Activated naive CD4-positive, alpha-beta T cell treated with anti-CD3 and anti-CD28 coated beads, Interleukin-2, amount 50 U/mL, for 24 hours (primary cell): ENCODE measurements at regions not wholly inside any gene's neighbourhood (a gene's known extent, or its start where the extent isn't known, plus 50 kb on each side); places are given as distances from the start of the nearest gene placed in this dataset.
A peak's percentile ranks its signal among the peaks of the same experiment; 100 is the strongest.
"Not testable (repeated sequence)": the region's sequence is repeated elsewhere in the genome, so short reads cannot be mapped to it uniquely, and the experiment has no call there.

Source experiments
- H3K27ac Mint-ChIP-seq: one replicate; pipeline ENCODE4 v1.8.0; 2021; ENCODE audit warnings: mild to moderate bottlenecking, mixed read lengths
- H3K27me3 Mint-ChIP-seq: one replicate; pipeline ENCODE4 v1.8.0; 2021; ENCODE audit warnings: mixed read lengths
- H3K36me3 Mint-ChIP-seq: one replicate; pipeline ENCODE4 v1.8.0; 2021; ENCODE audit warnings: mixed read lengths
- H3K4me1 Mint-ChIP-seq: one replicate; pipeline ENCODE4 v1.8.0; 2021; ENCODE audit warnings: mixed read lengths
- H3K4me3 Mint-ChIP-seq: one replicate; pipeline ENCODE4 v1.8.0; 2021; ENCODE audit warnings: mild to moderate bottlenecking, mixed read lengths
- H3K9me3 Mint-ChIP-seq: one replicate; pipeline ENCODE4 v1.8.0; 2021; ENCODE audit warnings: mixed read lengths

- no peaks in the 10 kb centered on the region for H3K9me3 Mint-ChIP-seq
- H3K4me3 Mint-ChIP-seq: no peak overlapping the region
- no peaks in the 10 kb centered on the region for H3K4me1 Mint-ChIP-seq
- no peaks in the 10 kb centered on the region for H3K27me3 Mint-ChIP-seq
- no peak overlapping the region for H3K27ac Mint-ChIP-seq
- no peaks in the 10 kb centered on the region for H3K36me3 Mint-ChIP-seq
Measured at GRCh38 chr6:37580176-37580955, 80.7 kb upstream of the CCDC167 start.

- H3K27ac Mint-ChIP-seq: no peak overlapping the region
Measured at GRCh38 chr6:37579444-37580067, 79.9 kb upstream of the CCDC167 start.

DNA sequence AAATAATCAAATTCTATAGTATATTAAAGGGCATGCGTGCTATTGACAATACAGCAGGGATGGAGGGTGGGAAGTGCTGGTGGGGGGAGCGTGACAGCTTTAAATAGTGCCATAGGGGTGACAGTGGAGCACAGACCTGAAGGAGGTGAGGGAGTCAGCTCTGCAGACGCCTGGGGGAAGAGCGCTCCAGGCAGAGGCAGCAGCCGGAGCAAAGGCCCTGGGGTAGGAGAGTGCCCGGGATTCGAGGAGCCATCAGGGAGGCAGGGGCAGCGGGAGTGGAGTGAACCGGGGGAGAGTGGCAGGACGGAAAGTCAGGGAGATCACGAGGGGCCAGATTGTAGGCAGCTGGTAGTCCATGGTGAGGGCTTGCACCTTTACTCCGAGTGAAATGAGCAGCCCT, 78.4 kb upstream of the CCDC167 start:
- Mint-ChIP-seq H3K4me1 (no peaks in the 10 kb centered on the region), H3K36me3 (no peaks in the 10 kb centered on the region), H3K27ac (no peak overlapping the region), H3K9me3 (no peaks in the 10 kb centered on the region), H3K27me3 (no peaks in the 10 kb centered on the region), H3K4me3 (no peak overlapping the region)

More at GRCh38 chr6:37579444-37580067, 79.9 kb upstream of the CCDC167 start:
- Mint-ChIP-seq H3K4me1 (no peaks in the 10 kb centered on the region), H3K27me3 (no peaks in the 10 kb centered on the region), H3K36me3 (no peaks in the 10 kb centered on the region), H3K9me3 (no peaks in the 10 kb centered on the region), H3K4me3 (no peak overlapping the region)

DNA sequence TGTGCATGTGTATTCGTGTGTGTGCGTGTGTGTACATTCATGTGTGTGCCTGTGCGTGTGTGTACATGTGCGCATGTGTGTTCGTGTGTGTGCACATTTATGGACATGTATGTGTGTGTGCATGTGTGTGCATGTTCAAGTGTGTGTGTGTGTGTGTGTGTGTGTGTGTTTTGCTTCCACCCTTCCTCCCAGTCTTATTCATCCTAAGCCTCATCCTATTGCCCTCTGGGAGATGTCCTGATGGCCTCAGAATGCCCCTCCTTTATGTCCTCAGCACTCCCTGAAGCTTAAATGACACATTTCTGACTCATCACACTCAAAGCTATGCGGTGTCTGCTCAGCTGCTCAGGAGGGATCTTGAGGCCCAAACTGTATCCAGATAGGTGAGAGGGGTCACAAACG, 76.6 kb upstream of the CCDC167 start:
- Mint-ChIP-seq H3K27ac (no peak overlapping the region), H3K27me3 (no peaks in the 10 kb centered on the region), H3K9me3 (no peaks in the 10 kb centered on the region), H3K4me1 (no peaks in the 10 kb centered on the region), H3K36me3 (no peaks in the 10 kb centered on the region), H3K4me3 (no peak overlapping the region)

GRCh38 chr6:37575221-37575620, 75.5 kb upstream of the CCDC167 start:
- Mint-ChIP-seq H3K27ac (no peak overlapping the region), H3K27me3 (no peaks in the 10 kb centered on the region), H3K36me3 (no peaks in the 10 kb centered on the region), H3K4me1 (no peaks in the 10 kb centered on the region), H3K4me3 (no peak overlapping the region), H3K9me3 (no peaks in the 10 kb centered on the region)

- H3K36me3 Mint-ChIP-seq: no peaks in the 10 kb centered on the region
- H3K4me1 Mint-ChIP-seq: no peaks in the 10 kb centered on the region
- H3K9me3 Mint-ChIP-seq: no peaks in the 10 kb centered on the region
- H3K27ac Mint-ChIP-seq: no peak overlapping the region
- no peaks in the 10 kb centered on the region for H3K27me3 Mint-ChIP-seq
- no peak overlapping the region for H3K4me3 Mint-ChIP-seq
Measured at GRCh38 chr6:37572334-37572733, 72.6 kb upstream of the CCDC167 start.

DNA sequence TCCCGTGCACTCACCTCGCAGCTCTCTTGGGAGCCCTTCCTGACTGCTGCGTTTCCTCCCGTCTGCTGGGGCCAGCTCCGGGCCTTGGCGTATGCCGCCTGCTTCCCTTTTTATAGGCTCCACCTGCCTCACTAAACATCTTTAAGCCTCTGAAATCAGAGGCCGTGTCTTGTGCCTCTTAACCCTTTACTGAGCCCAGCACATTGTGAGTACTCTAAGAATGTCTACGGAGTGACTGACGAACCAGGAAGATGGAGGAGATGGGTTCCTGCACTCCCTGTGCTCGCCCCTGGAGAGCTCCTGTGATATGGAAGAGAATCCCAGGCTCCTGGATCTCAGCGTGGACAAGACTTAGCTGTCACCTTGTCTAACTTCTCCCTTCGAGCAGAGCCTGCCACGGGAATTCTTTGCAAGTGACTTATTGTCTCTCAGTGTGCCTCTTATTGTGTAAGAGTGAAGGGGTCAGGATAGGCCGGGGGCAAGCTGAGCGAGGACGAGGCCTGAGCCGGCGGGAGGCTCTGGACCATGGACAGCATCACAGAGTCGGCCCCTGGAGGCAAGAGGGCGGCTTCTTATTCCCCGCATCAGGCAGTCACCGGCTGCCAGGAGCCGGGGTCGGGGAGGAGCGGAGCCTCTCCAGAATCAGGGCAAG, 70.9 kb upstream of the CCDC167 start:
- no peaks in the 10 kb centered on the region for H3K36me3 Mint-ChIP-seq
- no peak overlapping the region for H3K27ac Mint-ChIP-seq
- no peaks in the 10 kb centered on the region for H3K9me3 Mint-ChIP-seq
- no peak overlapping the region for H3K4me3 Mint-ChIP-seq
- H3K4me1 Mint-ChIP-seq: peaks cover 6% of the 10 kb centered on the region
- H3K27me3 Mint-ChIP-seq: no peaks in the 10 kb centered on the region

GRCh38 chr6:37569743-37570481, 70.2 kb upstream of the CCDC167 start:
- H3K4me3 Mint-ChIP-seq: no peak overlapping the region
- peaks cover 6% of the 10 kb centered on the region for H3K4me1 Mint-ChIP-seq
- no peaks in the 10 kb centered on the region for H3K27me3 Mint-ChIP-seq
- no peak overlapping the region for H3K27ac Mint-ChIP-seq
- no peaks in the 10 kb centered on the region for H3K36me3 Mint-ChIP-seq
- no peaks in the 10 kb centered on the region for H3K9me3 Mint-ChIP-seq

DNA sequence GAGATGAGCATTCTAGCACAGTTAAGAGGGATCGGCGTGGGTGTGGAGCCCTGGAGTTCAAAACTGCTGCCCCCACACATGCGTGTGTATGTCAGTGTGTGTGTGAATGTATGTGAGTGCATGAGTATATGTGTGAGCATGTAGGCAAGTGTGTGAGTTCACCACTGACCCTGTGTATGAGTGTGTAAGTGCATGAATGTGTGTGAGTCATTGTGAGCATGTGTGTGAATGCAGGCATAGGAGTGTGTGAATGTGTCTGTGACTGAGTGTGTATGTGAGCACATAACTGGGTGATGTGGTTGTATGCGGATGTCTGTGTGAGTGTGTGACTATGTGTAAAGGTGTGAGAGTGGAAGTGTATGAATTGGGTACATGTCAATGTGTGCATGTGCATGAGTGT, 69.6 kb upstream of the CCDC167 start:
- no peak overlapping the region for H3K27ac Mint-ChIP-seq
- H3K27me3 Mint-ChIP-seq: no peaks in the 10 kb centered on the region
- no peak overlapping the region for H3K4me3 Mint-ChIP-seq
- H3K4me1 Mint-ChIP-seq: peaks cover 6% of the 10 kb centered on the region
- no peaks in the 10 kb centered on the region for H3K9me3 Mint-ChIP-seq
- no peaks in the 10 kb centered on the region for H3K36me3 Mint-ChIP-seq

DNA sequence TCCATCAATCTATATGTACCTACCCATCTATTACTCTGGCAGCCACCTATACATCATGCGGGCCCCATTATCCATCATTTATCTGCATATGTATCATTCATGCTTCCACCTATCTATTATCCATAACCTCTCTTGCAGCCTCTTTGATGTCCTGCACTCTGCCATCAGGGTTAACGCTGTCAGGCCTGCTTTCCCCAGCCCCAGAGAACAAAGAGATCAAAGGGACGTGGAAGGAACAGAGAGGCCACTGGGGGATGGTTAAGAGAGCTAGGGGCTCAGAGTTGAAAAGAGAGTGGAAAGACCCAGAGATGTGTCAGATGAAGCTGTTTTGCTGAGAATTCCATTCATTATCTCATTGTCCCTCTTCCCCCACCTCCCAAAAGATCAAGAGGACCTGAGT, 67.3 kb upstream of the CCDC167 start:
- peak overlapping the region; percentile 1 for H3K4me3 Mint-ChIP-seq
- no peaks in the 10 kb centered on the region for H3K27me3 Mint-ChIP-seq
- peaks cover 6% of the 10 kb centered on the region for H3K4me1 Mint-ChIP-seq
- no peak overlapping the region for H3K27ac Mint-ChIP-seq
- H3K36me3 Mint-ChIP-seq: peaks cover 2% of the 10 kb centered on the region
- H3K9me3 Mint-ChIP-seq: no peaks in the 10 kb centered on the region

DNA sequence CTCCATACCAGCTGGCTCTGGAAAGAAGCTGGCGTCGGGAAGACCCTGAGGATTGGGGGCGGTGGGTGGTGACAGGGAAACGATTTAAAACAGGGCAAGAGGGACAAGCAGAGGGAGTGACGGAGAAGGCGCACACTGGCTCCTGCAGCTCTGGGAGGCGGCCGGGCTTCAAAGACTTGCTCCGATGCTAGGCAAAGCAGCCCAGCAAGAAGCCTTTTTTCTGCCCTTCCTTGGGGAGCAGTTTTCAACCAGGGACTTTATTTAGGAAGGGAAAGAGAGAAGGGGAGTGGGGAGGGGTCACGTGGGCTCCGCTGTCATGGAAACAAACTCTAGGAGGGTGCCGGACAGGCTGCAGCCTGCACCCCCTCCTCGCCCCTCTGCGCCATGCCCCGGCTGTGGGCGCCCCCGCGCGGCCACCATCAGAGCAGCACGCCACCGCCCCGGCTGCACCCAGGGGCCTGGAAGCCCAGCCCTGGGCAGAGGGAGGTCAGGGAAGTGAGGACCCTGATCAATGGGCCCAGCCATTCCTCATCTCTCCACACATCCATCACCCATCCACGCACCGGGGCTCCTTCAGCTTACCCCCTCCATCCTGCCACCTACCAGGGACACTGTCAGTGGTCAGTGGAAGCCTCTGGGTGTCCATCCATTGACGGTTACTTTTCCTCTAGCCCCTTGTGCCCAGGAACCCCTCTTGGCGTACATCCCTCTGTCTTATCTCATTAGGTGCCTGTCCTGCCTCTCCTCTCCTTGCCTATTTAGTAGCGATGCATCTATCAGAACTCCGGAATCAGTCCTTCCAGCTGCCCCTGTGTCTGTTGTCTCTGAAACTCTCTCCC, 66.6 kb upstream of the CCDC167 start:
- H3K4me1 Mint-ChIP-seq: peaks cover 6% of the 10 kb centered on the region
- peaks cover 2% of the 10 kb centered on the region for H3K36me3 Mint-ChIP-seq
- no peak overlapping the region for H3K27ac Mint-ChIP-seq
- H3K9me3 Mint-ChIP-seq: no peaks in the 10 kb centered on the region
- no peaks in the 10 kb centered on the region for H3K27me3 Mint-ChIP-seq
- H3K4me3 Mint-ChIP-seq: peak overlapping the region; percentile 1

- peaks cover 10% of the 10 kb centered on the region for H3K4me1 Mint-ChIP-seq
- peaks cover 2% of the 10 kb centered on the region for H3K36me3 Mint-ChIP-seq
- H3K27me3 Mint-ChIP-seq: no peaks in the 10 kb centered on the region
- no peaks in the 10 kb centered on the region for H3K9me3 Mint-ChIP-seq
- H3K27ac Mint-ChIP-seq: no peak overlapping the region
- H3K4me3 Mint-ChIP-seq: no peak overlapping the region
Measured at GRCh38 chr6:37565267-37566110, 65.8 kb upstream of the CCDC167 start.

GRCh38 chr6:37562926-37563288, 63.2 kb upstream of the CCDC167 start:
- H3K27me3 Mint-ChIP-seq, H3K36me3 Mint-ChIP-seq, H3K27ac Mint-ChIP-seq, H3K4me3 Mint-ChIP-seq, H3K9me3 Mint-ChIP-seq: not testable (repeated sequence)
- peaks cover 32% of the 10 kb centered on the region for H3K4me1 Mint-ChIP-seq

DNA sequence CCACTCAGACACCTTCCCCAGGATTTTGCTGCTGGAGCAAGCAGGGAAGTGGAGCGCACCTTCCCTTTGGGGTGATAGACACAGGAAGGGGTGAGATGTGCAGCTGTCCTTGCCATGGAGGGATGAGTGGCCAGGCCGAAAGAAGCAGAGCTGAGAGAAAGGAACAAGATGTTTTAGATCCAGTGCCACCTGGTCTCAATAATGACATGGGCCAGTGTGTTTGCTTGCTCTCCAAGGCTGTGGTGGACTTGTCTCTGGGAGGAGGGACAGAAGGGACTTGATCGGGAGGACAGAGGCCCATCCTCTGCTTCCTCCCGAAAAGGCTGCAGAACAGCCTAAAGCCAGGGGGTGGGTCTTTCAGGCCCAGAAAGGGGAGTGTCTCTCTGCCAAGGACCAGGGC, 61.7 kb upstream of the CCDC167 start:
- H3K36me3 Mint-ChIP-seq: peaks cover 2% of the 10 kb centered on the region
- H3K4me3 Mint-ChIP-seq: no peak overlapping the region
- H3K27ac Mint-ChIP-seq: no peak overlapping the region
- H3K4me1 Mint-ChIP-seq: peaks cover 30% of the 10 kb centered on the region
- H3K27me3 Mint-ChIP-seq: no peaks in the 10 kb centered on the region
- H3K9me3 Mint-ChIP-seq: no peaks in the 10 kb centered on the region
